Muscle of arm (tissue), 1 donor: ENCODE measurements at regions not wholly inside any gene's neighbourhood (a gene's known extent, or its start where the extent isn't known, plus 50 kb on each side); places are given as distances from the start of the nearest gene placed in this dataset.

ENCODE experiments used
- DNase-seq: peaks from one replicate; pipeline ENCODE4 v3.0.0-alpha.2; 2013

- no peak for DNase-seq
These were observed 1499.6 kb upstream of the TMEM132C start for GRCh38 chr12:126767334-126767733.

GRCh38 chr12:126768517-126768916 is 1498.5 kb upstream of the TMEM132C start:
- DNase-seq: no peak

GRCh38 chr12:126770188-126770587 is 1496.8 kb upstream of the TMEM132C start:
- no peak for DNase-seq

DNA sequence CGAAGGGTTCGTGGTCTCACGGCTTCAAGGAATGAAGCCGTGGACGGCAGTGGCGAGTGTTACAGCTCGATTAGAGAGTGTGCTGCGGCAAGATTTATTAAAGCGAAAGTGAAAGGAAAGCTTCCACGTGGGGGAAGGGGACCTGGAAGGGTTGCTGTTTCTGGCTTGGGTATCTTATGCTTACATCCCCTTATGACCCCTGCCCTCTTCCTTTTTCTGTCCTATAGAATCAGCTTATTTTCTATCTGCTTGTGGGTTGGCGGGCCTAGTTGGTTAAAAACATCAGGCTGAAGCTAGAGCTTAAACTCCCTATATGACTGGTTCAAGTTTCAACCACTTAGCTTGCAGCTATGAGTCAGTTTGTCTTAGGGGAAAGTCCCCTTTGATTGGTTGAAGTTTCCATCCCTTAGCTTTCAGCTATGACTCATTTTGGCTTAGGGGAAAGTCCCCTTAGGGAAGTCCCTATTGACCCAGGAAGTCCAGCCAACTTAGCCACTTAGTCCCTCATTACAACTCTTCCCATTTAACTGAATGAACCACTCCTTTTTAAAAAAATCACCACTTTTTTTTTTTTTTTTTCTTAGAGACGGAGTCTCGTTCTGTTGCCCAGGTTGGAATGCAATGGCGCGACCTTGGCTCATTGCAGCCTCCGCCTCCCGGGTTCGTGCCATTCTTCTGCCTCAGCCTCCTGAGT is 1494.7 kb upstream of the TMEM132C start:
- no peak for DNase-seq

DNA sequence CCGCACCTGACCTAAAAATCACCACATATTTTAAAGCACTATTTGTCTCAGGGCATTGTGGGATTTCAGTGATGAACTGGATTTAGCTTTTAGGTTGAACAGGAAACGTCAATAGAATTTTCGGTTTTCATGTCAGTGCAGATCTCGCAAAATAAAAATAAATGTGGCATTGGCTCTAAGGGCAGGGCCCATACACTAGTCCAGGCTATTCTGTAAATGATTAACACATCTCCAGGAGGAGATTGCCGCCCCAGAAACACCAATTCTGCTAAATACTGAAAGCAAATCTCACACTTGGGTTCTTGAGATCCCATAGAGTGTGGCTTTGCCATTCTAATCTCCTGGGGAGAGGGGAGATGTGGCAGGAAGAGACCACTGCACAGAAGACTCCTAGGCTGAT is 1494.0 kb upstream of the TMEM132C start:
- DNase-seq: no peak

DNA sequence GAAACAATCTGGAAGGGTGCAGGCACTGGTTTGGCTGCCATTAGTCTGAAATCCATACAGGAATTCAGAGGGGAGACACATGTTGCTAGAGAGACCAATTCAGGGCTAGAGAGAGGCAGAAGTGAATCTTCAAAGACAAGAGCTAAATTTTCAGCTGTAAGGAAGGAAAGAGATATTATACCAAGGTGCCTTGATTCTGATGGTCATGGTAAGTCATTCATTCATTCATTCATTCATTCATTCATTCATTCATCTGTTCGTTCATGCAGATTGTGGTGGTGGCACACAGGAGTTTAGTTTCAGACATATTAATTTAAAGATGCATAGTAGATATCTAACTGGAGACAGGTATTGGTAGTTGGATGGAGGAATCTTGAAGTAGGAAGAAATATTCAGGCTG is 1493.5 kb upstream of the TMEM132C start:
- no peak for DNase-seq

DNA sequence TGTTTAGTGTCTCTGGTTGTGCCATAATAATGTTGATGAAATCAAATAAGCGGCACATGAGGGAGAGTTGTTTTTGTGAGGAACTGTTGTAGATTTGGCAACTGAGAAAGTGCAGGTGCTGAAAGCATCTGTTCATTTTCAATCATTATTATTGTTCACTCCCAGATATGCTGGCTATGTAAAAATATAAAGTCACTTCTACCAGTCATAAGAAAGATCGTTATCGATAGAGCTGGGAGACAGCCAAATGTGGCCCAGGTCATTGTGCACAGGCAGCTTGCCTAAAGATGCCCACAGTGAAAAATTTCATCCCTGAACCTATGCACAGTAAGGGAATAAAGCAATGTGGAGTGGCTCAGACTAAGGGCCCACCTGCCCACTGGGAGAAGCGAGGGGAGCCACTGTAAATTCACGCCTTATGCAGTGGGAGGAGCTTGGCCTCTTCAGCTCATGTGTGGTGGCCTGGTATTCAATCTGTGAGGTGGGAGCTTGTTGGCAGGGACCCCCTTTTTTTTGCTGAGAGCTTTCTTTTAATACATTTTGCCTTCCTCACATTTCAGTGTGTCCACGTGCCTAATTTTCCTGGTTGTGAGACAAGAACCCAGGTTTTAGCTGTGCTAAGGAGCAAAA is 1490.8 kb upstream of the TMEM132C start:
- DNase-seq: no peak

DNA sequence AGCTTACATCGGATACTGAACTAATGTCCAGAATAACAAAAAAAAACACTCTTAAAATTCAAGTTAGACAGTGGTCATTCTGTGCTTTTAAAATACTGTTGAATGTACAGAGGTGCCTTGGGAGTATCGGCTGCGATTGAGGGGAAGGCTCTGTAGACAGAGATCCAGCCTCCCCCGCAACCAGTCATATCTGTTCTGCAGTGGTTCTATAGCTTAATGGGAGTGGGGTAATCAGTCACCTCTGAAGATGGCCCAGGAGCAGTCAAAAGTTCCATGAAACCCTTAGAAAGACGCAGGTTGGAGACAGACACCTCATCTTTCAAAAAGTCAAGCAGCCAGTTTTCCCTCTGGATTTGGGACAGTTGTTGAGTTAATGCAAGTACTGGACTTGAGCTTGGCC is 1486.6 kb upstream of the TMEM132C start:
- DNase-seq: no peak

- no peak for DNase-seq
These were observed 1485.4 kb upstream of the TMEM132C start for GRCh38 chr12:126781593-126781992.

DNA sequence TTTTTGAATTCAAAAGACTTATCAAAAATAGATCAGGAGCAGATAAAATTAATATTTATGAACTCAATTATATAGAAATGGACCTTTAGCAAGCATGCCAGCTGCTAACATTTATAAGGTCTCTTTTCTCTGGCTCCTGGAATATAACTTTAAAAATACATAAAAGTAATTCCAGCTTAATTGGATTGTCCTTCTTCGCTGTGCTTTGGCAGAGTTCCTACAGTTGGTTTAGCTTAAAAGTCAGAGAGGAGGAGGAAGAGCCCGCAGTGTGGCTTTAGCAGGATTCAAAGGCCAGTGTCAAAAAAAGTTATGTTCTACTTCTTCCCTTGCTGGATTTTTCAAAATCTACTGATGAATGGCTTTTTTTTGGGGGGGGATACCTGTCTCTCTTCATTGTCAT is 1484.9 kb upstream of the TMEM132C start:
- DNase-seq: no peak

DNA sequence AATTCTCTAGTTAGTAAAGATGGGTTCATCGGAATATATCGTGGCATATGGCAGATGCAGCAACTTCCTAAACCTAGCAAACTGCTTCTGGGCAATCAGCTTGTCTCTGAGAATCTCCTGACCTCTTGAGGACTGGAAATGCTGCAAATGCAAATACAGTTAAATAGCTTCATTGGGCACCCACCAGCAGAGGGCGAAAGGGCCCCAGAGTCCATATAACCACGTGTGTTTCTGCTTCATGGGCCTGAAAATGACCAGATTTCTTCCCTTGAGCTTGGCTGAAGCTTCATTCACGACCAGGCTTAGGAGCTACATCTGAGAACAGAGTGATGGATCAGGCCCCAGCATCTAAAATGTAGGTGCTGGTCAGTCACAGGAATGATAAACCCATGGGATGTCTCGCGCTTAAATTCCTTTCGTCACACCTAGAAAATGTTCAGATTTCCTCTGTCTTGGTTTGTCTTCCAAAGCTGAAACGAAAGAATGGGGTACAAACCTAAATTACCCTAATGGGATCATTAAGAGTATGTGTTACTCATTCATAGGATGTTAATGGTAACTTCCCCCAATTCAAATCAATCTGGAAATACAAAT is 1482.5 kb upstream of the TMEM132C start:
- peak; percentile 7 for DNase-seq

- no peak for DNase-seq
These were observed 1477.0 kb upstream of the TMEM132C start for GRCh38 chr12:126789963-126790362.

GRCh38 chr12:126791122-126791521 is 1475.8 kb upstream of the TMEM132C start:
- DNase-seq: no peak

GRCh38 chr12:126792411-126792810 is 1474.6 kb upstream of the TMEM132C start:
- DNase-seq: no peak

DNA sequence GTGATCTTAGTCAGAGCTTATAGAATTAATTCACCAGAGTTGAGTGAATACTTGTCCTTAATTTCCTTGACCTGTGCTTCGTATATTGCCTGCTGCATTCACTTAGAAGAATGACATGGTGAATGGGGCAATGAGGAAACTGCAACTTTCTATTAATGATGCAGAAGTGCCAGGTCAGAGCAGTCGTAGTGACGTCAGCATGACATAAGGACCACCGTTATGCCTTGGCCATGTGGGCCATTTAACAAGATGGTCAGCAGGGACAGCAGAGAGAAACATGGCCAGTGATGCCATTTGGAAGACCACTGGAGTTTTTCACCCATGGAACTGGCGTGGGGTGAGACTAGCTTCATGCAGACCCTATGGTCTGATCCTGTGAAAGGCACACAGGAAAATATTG is 1469.4 kb upstream of the TMEM132C start:
- DNase-seq: no peak

GRCh38 chr12:126798449-126798848 is 1468.5 kb upstream of the TMEM132C start:
- no peak for DNase-seq

DNA sequence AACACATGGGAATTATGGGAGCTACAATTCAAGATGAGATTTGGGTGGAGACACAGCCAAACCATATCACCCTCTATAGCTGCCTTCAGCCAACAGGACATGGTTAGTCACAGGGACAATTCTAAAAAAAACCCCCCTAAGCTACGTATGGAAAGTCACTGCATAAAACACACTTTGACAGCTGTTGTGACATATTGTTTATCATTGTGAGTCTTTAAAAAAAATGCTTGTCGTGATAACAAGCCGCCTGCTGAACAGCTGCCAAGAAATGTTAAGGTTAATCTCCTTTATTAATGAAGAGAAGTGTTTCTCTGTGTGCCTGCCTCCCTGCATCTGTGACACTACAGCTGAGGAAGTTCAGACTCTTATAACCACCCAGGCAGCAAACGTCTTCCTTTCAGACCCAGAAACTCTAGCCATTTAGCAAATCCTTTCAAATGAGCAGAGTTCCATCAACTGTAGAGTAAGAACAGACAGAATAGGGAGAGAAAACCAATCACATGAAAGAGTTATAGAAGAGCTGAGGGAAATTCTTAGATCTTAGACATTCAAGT is 1459.6 kb upstream of the TMEM132C start:
- DNase-seq: no peak

GRCh38 chr12:126811391-126811790 is 1455.6 kb upstream of the TMEM132C start:
- no peak for DNase-seq

DNA sequence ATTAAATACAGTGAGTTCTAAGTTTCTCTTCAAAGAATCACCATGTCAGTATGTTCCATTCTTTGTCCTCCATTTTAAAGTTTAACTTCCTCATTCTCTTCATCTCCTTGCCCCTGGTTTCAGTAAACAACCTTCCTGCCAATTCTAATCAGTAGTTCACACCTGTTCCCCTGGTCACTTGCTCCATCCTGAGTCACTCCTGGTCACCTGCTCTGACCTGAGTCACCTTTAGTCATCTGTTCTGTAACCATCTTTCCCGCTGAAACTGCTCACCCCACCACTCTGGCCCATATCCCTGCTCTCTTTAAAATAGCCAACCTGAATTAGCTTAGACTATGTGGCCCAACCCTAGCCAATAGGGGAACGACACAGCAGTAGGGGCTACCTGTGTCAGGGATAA is 1447.4 kb upstream of the TMEM132C start:
- DNase-seq: no peak

GRCh38 chr12:126830778-126831680 is 1435.9 kb upstream of the TMEM132C start:
- no peak for DNase-seq

- DNase-seq: no peak
These were observed 1429.3 kb upstream of the TMEM132C start for GRCh38 chr12:126837697-126838096.
